Ishikawa (cell line): ENCODE measurements at regions not wholly inside any gene's neighbourhood (a gene's known extent, or its start where the extent isn't known, plus 50 kb on each side); places are given as distances from the start of the nearest gene placed in this dataset.

Experiments
- CEBPB ChIP-seq: IDR thresholded peaks from 2 replicates; pipeline ENCODE4 v1.6.1; 2012
- EGR1 ChIP-seq: IDR thresholded peaks from 2 replicates; pipeline ENCODE4 v1.6.1; 2012
- EP300 ChIP-seq: IDR thresholded peaks from 2 replicates; pipeline ENCODE4 v1.6.1; 2012; ENCODE audit warnings: borderline replicate concordance
- RAD21 ChIP-seq: IDR thresholded peaks from 2 replicates; pipeline ENCODE4 v1.6.1; 2012; ENCODE audit warnings: low read depth
- TEAD4 ChIP-seq: IDR thresholded peaks from 2 replicates; pipeline ENCODE4 v1.6.1; 2012
- YY1 ChIP-seq: IDR thresholded peaks from 2 replicates; pipeline ENCODE4 v1.6.1; 2012; ENCODE audit warnings: low read depth
- TF ChIP-seq, protein P1 (sequence below): IDR thresholded peaks from 2 replicates; pipeline ENCODE4 v1.6.1; 2012; ENCODE audit warnings: low read depth, mild to moderate bottlenecking

DNA sequence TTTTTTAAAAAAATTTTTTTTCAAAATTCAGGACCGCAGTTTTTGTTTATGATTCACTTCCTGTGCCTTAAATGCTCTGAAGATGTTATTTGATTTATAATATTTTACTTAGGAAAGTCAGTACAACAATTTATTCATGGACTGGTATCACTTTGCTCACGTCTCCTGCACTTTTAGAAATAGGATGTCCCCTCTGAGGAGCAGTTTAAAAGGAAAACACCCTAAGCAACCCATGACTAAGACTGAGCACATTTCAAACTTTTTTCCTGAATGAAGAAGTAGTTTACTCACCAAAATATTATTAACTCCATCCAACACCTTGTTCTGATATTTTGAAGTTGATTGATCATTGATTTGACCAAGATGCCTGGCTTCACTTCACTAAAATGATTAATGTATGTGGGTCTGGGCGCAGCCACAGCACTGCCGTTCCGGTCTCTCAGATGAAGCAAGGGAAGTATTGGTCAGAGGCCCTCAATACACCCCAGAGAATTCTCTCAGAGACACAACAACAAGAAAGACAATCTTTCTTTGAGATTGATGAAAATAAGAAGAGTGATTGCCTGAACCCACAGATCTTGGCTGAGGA, 223.9 kb downstream of the TGFB2 start:
- TF ChIP-seq, protein P1, sequence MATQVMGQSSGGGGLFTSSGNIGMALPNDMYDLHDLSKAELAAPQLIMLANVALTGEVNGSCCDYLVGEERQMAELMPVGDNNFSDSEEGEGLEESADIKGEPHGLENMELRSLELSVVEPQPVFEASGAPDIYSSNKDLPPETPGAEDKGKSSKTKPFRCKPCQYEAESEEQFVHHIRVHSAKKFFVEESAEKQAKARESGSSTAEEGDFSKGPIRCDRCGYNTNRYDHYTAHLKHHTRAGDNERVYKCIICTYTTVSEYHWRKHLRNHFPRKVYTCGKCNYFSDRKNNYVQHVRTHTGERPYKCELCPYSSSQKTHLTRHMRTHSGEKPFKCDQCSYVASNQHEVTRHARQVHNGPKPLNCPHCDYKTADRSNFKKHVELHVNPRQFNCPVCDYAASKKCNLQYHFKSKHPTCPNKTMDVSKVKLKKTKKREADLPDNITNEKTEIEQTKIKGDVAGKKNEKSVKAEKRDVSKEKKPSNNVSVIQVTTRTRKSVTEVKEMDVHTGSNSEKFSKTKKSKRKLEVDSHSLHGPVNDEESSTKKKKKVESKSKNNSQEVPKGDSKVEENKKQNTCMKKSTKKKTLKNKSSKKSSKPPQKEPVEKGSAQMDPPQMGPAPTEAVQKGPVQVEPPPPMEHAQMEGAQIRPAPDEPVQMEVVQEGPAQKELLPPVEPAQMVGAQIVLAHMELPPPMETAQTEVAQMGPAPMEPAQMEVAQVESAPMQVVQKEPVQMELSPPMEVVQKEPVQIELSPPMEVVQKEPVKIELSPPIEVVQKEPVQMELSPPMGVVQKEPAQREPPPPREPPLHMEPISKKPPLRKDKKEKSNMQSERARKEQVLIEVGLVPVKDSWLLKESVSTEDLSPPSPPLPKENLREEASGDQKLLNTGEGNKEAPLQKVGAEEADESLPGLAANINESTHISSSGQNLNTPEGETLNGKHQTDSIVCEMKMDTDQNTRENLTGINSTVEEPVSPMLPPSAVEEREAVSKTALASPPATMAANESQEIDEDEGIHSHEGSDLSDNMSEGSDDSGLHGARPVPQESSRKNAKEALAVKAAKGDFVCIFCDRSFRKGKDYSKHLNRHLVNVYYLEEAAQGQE, result no peak
- TF ChIP-seq CEBPB (no peak), EGR1 (no peak), EP300 (no peak), YY1 (no peak), RAD21 (no peak), TEAD4 (no peak)
